ENCODE measurements at regions not wholly inside any gene's neighbourhood (a gene's known extent, or its start where the extent isn't known, plus 50 kb on each side); places are given as distances from the start of the nearest gene placed in this dataset.

GRCh38 chr18:62452280-62452831, 70.5 kb upstream of the ZCCHC2 start:
- TF ChIP-seq CTCF (IDR thresholded peaks at IDR 0.05 in 4 of 5, conservative IDR thresholded peaks at IDR 0.05 in 1 of 5) (no peak), POLR2A (IDR thresholded peaks at IDR 0.05) (peak; percentile 35 to 63)
- Histone ChIP-seq H3K27ac (peak overlapping the region; percentile 81 to 94 (median 91)), H3K4me1 (peaks cover 22 to 23% of the 10 kb centered on the region in 2 donors), H3K27me3 (no peaks in the 10 kb centered on the region), H3K4me3 (no peak overlapping the region), H3K36me3 (no peaks in the 10 kb centered on the region), H3K9me3 (no peaks in the 10 kb centered on the region)
- intact Hi-C loops (cut with DNase I; ENCODE audit: low total_unique reads), result loop anchor here (2.0 kb wide), 1 partner anchor 262 kb away; the partner anchor contains the start of gene PHLPP1
- in situ Hi-C loops (cut with MboI; ENCODE audit: low sequenced_read_pairs in 4 of 4), result no loop called here
- ATAC-seq, result peak; percentile 76 to 80
- DNase-seq, result peak; percentile 76 to 85

GRCh38 chr18:62453864-62454263, 69.0 kb upstream of the ZCCHC2 start:
- peaks cover 29 to 30% of the 10 kb centered on the region in 2 donors for H3K4me1 ChIP-seq
- H3K27ac ChIP-seq, result no peak overlapping the region
- H3K9me3 ChIP-seq, result no peaks in the 10 kb centered on the region
- DNase-seq (no peak), ATAC-seq (no peak)
- intact Hi-C loops (cut with DNase I; ENCODE audit: low total_unique reads) (loop anchor here (2.0 kb wide), 1 partner anchor 261 kb away; the partner anchor contains the start of gene PHLPP1), in situ Hi-C loops (cut with MboI; ENCODE audit: low sequenced_read_pairs in 4 of 4) (no loop called here)
- H3K4me3 ChIP-seq, result no peak overlapping the region
- H3K36me3 ChIP-seq, result no peaks in the 10 kb centered on the region
- TF ChIP-seq POLR2A (IDR thresholded peaks at IDR 0.05) (no peak), CTCF (IDR thresholded peaks at IDR 0.05 in 4 of 5, conservative IDR thresholded peaks at IDR 0.05 in 1 of 5) (no peak)
- no peaks in the 10 kb centered on the region for H3K27me3 ChIP-seq

- Histone ChIP-seq H3K27ac (no peak overlapping the region), H3K36me3 (no peaks in the 10 kb centered on the region), H3K4me3 (no peak overlapping the region), H3K9me3 (no peaks in the 10 kb centered on the region), H3K27me3 (no peaks in the 10 kb centered on the region), H3K4me1 (peaks cover 32 to 37% of the 10 kb centered on the region in 2 donors)
- in situ Hi-C loops (cut with MboI; ENCODE audit: low sequenced_read_pairs in 4 of 4), result no loop called here
- intact Hi-C loops (cut with DNase I; ENCODE audit: low total_unique reads), result no loop called here
- DNase-seq (no peak), ATAC-seq (no peak)
- TF ChIP-seq POLR2A (IDR thresholded peaks at IDR 0.05) (no peak), CTCF (IDR thresholded peaks at IDR 0.05 in 4 of 5, conservative IDR thresholded peaks at IDR 0.05 in 1 of 5) (no peak)
Observed at GRCh38 chr18:62454527-62454926, 68.3 kb upstream of the ZCCHC2 start.

GRCh38 chr18:62455222-62455621, 67.6 kb upstream of the ZCCHC2 start:
- H3K27ac ChIP-seq, result no peak overlapping the region
- H3K9me3 ChIP-seq, result no peaks in the 10 kb centered on the region
- ATAC-seq (no peak), DNase-seq (no peak)
- TF ChIP-seq POLR2A (IDR thresholded peaks at IDR 0.05), result no peak
- TF ChIP-seq CTCF (IDR thresholded peaks at IDR 0.05 in 4 of 5, conservative IDR thresholded peaks at IDR 0.05 in 1 of 5), result no peak
- no peak overlapping the region for H3K4me3 ChIP-seq
- intact Hi-C loops (cut with DNase I; ENCODE audit: low total_unique reads) (no loop called here), in situ Hi-C loops (cut with MboI; ENCODE audit: low sequenced_read_pairs in 4 of 4) (no loop called here)
- no peaks in the 10 kb centered on the region for H3K36me3 ChIP-seq
- peaks cover 32 to 38% of the 10 kb centered on the region in 2 donors for H3K4me1 ChIP-seq
- no peaks in the 10 kb centered on the region for H3K27me3 ChIP-seq

DNA sequence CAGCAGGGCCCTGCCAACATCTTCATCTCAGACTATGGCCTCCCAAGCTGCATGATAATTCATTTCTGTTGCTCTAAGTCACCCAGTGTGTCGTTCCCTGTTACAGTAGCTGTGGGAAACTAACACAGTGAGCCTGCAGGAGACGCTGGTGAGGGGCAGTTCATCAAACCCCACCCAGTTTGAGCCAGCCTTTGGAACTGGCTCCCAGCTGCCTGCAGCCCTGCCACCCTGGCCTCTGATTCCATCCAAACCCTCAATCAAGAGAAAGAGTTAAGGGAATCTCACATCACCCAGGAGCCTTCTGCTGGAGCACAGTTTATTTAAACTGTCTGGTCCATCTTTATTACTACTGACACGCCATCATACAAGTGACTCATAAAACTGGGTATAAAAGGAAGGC, 64.9 kb upstream of the ZCCHC2 start:
- H3K27ac ChIP-seq, result no peak overlapping the region
- in situ Hi-C loops (cut with MboI; ENCODE audit: low sequenced_read_pairs in 4 of 4) (no loop called here), intact Hi-C loops (cut with DNase I; ENCODE audit: low total_unique reads) (no loop called here)
- H3K4me3 ChIP-seq, result no peak overlapping the region
- H3K9me3 ChIP-seq, result no peaks in the 10 kb centered on the region
- ATAC-seq, result no peak
- H3K27me3 ChIP-seq, result no peaks in the 10 kb centered on the region
- DNase-seq, result no peak
- TF ChIP-seq CTCF (IDR thresholded peaks at IDR 0.05 in 4 of 5, conservative IDR thresholded peaks at IDR 0.05 in 1 of 5) (no peak), POLR2A (IDR thresholded peaks at IDR 0.05) (no peak)
- H3K4me1 ChIP-seq, result peaks cover 10 to 15% of the 10 kb centered on the region in 2 donors
- H3K36me3 ChIP-seq, result no peaks in the 10 kb centered on the region
